GM18519 (cell line): ENCODE measurements at regions not wholly inside any gene's neighbourhood (a gene's known extent, or its start where the extent isn't known, plus 50 kb on each side); places are given as distances from the start of the nearest gene placed in this dataset.

Experiments used
- ATAC-seq: cut with Tn5 transposase; IDR thresholded peaks from one replicate; pipeline ENCODE4 v1.9.1; 2021; ENCODE audit warnings: mild to moderate bottlenecking, moderate library complexity; ENCODE audit not compliant: unreplicated experiment, low FRiP score

DNA sequence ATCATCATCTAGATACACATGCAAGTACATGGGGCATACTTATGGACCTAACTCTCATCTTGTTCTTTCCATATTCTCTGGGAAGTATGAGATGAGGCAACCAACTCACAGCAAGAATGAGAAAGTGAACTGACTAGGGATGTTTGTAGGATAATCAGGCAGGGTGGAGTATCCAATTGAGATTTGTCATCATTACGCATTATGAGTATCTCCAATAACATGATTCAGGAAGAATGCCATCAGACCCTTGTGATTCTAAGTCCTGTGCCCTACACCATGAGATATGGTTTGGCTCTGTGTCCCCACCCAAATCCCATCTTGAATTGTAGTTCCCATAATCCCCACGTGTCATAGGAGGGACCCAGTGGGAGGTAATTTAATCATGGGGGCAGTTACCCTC lies 154.0 kb downstream of the SLC30A10 start:
- no peak for ATAC-seq

DNA sequence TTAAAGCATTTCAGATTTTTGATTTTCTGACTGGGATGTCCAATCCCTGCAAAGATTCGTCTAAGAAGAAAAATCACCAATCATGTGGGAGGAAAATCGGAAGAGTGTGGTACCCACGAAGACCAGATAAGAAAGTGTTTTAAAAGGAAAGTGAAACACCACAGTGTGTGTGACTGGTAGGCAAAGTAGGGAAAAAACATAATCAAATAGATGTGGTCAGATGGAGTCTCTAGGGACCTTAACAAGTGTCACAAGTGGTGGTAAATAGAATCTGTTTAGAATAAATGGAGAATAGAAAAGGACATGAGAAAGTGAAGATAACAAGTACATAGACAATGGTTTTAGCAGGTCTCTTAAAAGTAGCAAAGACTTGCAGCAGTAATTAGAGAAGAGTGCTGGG lies 154.6 kb downstream of the SLC30A10 start:
- peak; percentile 100 for ATAC-seq

DNA sequence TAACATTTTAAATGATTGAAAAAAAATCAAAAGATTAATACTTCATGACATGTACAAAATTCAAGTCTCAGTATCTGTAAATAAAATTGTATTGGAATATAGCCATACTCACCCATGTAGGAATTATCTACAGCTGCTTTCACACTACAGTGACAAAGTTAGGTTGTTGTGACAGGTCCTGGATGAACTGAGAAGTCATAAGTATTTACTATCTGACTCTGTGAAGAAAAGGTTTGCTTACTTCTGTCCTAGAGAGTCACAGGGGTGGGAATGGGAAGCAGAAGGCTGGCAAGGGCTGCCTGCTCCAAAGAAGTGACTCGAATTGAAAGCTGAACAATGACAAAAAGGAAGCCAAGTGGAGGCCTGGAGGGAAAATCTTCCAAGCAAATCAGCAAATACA lies 155.2 kb downstream of the SLC30A10 start:
- ATAC-seq, result no peak

DNA sequence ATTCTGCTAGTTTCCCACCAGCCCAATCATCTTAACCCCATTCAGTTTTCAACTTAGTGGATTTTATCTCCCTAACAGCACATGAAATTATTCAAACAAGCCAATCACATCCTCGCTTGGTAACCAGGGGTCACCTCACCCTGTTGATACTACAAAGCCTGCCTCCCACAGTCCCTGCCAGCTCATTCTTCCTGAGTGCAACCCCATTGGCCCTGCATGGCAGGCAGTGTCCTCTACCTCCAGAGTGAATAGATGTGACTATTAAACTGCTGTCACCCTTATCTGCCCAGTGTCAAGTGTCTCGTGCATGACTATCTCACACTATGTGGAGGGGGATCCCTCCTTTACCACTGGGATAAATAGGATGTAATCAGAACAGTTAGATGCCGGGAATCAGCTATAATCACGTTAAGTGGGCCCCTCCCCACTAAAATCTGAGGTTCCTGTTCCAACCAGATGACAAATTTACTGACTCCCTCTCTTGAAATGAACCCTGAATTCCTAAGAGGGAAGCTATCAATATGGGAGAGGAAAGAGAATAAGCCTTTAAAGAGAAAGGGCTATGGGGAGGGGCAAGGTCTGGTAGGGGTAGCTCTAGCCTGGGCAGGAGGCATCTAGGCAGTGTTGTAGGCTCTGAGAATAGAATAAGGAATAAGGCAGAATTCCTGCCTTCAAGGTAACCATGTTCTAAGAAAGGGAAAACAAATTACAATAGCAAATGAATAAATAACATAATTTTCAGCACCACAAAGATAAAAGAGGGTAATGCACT lies 155.9 kb downstream of the SLC30A10 start:
- no peak for ATAC-seq

DNA sequence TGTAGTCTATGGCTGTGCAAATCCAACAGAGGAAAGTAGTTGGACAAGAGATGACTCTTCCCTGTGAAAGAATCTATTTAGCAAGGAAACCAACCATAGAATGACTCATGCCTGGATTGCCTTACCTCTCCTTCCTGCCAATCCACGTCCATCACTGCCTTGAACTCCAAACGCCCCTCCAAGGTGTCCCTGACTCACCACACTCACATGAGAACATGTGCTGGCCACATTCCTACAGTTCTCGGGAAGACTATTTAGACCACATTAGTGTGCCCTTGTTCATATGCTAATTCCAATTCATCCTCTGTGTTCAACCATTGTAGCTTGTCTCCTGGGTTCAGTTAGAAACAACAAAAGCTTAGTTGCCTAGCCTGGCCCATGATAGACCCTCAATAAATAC lies 157.3 kb downstream of the SLC30A10 start:
- ATAC-seq, result no peak

DNA sequence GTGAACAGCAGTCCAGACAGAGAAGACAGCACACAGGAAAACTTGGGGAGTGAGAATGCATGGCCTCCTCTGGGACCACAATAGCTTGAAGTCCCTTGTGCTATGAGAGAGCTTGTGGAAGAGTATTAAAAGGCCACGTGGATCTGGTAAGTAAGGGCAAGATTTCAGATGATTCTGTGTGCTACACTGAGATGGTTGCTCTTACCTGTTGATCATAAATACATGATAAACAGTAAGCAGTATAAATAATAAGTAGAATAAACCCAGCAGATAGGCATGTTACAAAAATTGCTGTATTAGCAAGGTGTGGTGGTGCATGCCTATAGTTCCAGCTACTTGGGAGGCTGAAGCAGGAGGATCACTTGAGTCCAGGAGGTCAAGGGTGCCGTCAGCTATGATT lies 150.4 kb upstream of the ZC3H11B start:
- ATAC-seq, result no peak

DNA sequence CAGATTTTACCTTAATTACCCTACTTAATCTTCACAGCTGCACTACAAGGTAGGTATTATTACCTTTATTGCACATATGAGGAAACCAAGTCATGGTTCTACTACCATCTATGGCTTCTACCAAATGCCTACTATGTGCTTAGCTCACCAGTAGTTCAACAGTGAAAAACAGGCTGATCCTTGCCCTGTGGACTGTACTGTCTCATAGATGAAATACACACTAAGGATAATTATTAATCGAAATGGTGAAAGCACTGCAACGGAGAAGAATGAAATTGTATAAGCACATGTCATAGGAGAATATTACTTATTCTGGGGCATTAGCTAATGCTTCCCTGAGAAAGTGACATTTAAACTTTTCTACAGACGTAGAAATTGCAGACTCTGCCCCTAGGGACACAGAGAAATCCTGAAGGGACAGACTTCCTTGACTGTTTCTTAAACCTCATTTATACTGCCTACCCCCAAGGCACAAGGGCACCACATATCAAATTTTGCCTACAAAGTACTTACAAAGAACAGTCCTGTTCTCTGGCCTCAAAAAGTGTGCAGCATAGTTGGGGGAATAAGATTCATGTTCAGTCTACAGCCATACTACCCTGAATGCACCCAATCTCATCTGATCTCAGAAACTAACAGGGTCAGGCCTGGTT lies 148.4 kb upstream of the ZC3H11B start:
- ATAC-seq, result no peak

DNA sequence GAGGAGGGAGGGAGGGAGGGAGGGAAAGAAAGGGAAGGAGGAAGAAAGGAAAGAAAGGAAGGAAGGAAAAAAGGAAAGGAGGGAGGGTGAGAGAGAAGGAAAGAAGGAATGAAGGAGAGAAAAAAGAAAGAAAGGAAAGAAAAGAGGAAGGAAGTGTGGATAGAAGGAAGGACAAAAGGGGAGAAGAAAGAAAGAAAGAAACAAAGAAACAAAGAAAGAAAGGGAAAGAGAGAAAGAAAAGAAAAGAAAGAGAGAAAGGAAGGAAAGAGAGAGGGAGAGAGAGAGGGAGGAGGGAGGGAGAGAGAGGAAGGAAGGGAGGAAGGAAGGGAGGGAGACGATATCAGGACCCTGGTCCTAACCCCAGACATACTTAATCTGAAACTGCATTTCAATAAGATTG lies 146.2 kb upstream of the ZC3H11B start:
- ATAC-seq, result no peak

DNA sequence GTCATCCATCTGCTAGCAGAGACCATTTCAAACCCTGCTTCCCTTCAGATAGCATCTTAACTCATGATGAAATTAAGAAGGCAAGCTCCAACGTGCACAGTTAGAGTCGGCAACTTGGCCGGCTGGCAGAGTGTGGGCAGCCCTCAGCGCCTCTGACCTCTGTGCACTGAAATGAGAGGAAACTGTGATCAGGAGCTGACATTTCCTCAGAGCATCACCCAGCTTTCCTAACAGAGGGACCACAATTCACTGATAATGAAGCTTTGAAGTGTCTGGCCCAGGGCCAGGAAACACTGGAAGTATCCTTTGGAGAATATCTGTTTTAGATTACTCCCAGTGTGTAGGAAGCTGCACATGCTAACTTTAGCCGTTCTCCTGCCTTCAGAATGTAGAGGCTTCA lies 145.0 kb upstream of the ZC3H11B start:
- no peak for ATAC-seq

DNA sequence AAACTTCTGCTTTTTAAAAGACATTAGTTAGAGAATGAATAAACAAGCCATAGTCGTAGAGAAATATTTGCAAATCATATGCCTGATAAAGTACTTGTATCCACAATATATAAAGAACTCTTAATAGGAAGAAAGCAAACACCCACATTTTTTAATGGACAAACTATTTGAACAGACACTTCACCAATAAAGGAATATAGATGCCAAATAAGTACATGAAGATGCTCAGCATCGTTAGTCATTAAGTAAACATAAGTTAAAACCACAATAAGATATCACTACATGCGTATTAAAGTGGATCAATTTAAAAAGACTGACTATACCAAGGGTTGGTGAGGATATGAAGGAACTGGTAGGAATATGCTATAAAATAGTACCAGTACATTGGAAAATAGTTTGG lies 142.3 kb upstream of the ZC3H11B start:
- ATAC-seq, result no peak

DNA sequence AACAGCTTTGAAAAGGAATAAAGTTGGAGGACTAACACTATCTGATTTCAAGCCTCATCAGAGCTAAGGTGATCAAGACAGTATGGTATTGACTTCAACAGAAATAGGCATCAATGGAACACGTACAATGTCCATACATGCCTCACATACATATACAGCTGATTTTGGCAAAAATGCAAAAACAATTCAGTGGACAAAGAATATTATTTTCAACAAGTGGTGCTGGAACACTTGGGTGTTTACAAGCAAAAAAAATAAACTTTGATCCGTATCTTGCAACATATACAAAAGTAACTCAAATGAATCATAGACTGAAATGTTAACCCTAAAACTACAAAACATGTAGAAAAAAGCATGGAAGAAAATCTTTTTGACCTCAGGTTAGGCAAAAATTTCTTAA lies 141.9 kb upstream of the ZC3H11B start:
- no peak for ATAC-seq

DNA sequence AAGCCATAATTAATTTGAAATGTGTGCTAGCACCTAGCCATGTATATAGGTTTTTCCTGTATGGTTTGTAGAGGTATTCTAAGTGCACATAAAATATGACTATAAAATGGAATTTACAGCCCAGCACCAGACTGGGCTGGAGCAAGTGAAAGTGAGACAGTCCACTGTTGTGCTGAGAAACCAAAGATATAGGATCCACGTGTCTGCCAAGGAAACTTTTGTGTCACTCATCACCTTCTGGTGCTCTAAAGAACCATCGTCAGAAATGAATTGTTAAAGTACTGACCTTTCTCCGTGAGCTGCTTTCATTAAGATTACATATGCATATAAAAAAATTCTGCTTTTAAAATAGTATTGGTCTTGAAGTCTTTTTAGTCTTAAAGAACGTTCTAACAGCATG lies 141.0 kb upstream of the ZC3H11B start:
- no peak for ATAC-seq

DNA sequence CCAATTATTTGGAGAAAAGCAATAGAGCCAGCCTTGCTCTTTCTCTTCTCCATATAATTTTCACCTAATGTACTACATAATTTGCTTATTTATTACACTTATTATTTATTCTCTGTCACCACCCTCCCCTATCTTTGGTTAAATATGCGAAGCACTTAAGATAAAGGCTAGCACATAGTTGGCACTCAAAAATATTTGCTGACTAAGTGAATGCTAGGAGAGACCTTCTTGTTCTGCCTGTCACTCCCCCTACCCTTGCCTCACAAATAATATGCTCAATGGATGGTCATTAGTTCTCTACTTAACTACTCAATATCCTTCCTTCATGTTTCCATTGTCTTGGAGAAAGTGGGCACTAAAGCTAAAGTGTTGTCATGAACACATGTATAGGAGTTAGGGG lies 139.7 kb upstream of the ZC3H11B start:
- no peak for ATAC-seq

DNA sequence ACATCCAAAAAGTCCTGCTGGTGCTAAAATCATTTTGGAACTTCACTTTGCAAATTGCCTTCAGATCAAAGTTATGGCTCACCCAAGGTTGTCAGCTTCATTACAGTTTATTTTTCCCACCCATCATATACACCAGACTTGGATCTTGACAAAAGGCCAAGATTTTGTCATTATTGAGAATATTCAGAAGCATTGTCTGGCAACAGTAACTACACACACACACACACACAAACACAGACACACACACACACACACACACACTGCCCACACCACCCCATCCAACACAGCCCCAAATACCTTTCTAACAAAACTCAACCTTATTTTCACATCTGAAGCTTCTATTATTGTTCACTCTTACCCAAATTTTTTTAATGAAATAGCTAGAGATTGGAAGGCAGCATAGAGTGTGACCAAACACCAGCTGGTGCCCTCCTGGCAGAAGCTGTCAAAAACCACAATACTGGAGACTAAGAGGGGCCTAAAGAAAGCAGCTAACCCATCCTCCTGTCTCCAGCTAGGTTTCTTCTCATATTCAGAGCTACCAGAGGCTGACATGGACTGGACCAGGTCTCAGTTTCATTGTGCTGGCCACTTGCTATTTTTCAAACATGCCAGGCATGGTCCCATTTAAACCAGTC lies 139.1 kb upstream of the ZC3H11B start:
- ATAC-seq, result no peak

DNA sequence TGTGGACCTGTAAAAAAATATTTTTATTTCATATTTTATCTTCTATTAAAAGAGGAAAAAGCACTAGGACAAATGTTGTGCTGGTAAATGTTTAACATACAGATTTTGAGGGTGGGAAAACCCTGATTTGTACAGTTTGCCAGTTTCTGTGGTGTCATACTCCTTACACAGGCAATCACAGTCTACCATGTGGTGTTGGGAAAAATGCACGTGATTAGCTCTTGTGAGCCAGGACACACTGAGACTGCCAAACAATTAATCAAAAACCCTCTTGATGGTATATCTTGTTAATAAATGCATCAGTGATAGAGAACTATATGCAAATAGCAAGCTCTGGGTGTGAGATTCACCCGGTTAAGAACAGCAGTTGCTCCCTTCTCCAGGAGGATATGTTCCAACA lies 136.5 kb upstream of the ZC3H11B start:
- ATAC-seq, result no peak

DNA sequence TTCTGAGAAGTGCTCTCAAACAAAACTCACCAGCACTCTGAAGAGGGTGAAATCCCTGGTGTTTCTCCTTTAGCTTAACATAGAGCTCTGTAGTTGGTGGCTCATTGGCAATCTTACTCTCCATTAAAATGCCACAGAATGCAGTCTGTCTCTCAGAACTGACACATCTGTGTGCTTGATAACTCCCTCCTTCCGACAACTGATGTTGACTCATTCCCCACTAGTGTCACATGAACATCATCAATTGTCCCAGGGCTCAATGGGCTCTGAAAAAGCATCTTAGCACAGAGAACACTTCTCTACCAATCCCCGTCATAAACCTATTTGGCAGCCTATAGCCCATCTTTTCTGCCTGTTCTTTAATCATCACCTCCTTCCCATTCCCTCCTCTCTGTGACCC lies 133.2 kb upstream of the ZC3H11B start:
- ATAC-seq, result no peak

DNA sequence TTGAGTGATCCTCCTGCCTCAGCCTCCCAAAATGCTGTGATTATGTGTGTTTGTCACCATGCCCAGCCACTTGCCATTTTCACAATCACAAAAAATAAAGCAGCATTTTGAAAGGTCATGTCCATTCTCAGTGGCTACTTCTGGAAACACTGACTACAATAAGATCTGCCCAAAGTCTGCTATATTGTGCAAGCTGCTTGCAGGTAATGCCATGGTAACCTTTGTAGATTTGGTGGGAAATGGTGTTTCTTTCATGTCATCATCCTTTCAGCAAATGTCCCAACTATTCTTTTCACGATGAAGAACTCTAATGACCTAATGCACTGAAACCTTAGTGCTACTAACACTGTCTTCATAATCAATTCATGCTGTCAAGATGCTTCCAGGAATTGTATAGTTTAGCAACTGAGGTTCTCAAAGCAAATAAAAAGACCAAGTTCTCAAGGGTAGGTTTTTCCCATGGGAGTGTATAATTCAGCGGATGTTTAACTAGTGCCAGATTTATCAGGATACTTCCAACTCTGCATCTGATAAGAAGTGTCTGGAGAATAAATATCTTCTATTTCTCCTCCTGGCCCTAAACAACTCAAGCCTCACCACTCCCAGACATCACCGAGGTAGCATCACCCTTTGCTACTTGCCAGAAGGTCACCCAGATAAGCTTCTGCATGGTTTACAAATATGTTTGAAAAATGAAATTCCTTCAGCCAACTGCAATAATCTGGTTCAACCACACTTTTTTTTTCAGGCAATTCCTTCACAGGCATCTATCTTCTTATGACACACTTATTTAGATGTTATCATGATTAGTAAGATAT lies 132.0 kb upstream of the ZC3H11B start:
- ATAC-seq, result no peak

DNA sequence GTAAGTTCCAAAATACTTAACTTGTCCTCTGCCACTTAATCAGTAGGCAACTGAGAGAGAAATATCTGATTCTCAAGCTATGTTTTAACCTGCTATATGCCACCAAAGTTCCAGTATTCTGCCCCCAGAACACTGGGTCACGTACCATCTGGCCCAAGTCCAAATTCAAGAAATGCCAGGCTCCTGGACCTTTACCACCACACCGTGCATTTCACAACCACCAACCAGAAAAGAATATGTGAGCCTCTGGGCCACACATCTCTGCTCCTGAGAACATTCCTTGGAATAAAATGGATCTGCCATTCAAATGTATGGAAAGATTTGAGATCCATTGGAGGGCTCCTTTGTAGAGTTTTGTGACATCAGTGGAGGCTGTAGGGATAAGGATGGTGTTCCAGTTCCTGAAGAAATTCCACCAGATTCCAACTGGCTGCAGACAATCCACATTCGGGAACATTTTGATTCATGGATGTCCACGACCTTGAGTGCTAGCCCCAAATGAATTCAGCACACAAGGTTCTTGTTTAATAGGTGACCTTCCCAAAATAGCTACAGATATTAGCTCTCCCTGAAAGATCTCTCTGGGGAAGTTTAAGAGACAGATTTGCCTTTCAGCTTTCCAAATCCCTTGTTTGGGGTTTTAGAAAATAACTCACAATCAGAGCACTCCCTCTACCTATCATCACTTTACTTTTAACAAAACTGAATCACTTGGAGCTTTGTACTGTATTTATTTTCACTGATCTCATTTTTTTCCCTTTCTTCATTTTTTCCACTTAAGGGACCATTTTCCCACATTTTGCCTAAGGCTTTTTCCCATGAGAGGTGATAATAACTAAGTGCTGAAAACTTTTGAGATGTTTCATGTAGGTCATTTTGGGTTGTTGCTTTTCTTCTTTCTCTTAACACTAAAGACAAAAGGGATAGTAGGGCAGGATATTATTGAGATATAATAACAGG lies 128.4 kb upstream of the ZC3H11B start:
- ATAC-seq, result no peak

DNA sequence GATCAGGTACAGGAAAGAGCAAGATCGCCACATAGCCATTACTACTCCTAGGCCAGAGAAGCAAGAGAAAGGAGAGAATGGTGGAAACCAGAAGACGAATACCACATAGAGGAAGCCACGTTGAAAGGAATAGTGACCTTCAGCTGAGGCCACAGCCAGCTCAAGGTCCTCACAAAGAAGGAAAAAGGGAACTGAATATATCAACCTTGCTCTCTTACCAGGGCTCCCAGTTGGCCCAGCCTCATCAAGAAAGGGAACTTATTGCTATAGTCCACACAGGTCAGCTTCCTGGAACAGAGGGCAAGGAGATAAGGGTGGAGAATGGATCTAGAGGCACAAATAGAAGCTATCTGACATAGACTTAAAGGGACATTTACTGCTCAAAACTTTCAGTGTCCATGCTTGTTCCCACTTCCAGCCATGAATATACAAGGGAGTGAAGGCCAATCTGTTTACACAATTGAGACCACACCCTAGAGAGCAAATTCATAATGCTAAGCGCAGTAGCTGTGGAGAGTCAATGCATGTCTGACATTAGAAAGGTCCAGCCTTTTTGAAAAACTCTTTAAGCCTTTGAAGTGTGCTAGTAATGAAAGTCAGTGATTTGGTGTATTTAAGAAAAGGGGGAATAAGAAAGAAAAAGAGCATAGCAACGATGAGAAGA lies 120.7 kb upstream of the ZC3H11B start:
- no peak for ATAC-seq
